HL-60 (cell line): ENCODE measurements at regions not wholly inside any gene's neighbourhood (a gene's known extent, or its start where the extent isn't known, plus 50 kb on each side); places are given as distances from the start of the nearest gene placed in this dataset.

Experiments
- GABPA ChIP-seq: IDR thresholded peaks from 2 replicates; pipeline ENCODE4 v1.6.1; 2012; ENCODE audit warnings: low read depth
- POLR2AphosphoS5 ChIP-seq: IDR thresholded peaks from 2 replicates; pipeline ENCODE4 v1.6.1; 2012; ENCODE audit warnings: low read depth
- SPI1 ChIP-seq: IDR thresholded peaks from 2 replicates; pipeline ENCODE4 v1.6.1; 2012; ENCODE audit warnings: low read depth, mild to moderate bottlenecking, borderline replicate concordance
- TF ChIP-seq, protein P1 (sequence below): IDR thresholded peaks from one replicate; pipeline ENCODE4 v1.5.1; 2011; ENCODE audit warnings: low read length, control low read depth, inconsistent platforms; ENCODE audit not compliant: insufficient read depth
- TF ChIP-seq, protein P2 (sequence below): IDR thresholded peaks from 2 replicates; pipeline ENCODE4 v1.6.1; 2012; ENCODE audit warnings: low read depth; ENCODE audit not compliant: insufficient replicate concordance

DNA sequence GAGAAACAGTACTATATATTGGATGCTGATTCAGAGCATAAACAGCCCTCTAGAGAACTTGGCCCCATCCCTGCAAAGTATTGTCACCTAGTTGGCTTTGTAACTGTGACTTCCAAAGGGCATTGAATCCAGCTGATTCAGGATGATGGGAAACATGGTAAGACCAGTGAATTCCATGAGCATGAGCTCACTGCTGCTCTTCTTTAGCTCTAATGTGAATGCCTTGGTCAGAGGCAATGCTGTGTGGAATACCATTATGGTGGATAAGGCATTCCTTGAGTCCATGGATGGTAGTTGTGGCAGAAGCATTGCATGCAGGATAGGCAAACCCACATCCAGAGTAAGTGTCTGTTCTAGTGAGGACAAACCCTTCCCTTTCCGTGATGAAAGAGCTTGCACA is 365.6 kb upstream of the EDA2R start:
- TF ChIP-seq, protein P1, sequence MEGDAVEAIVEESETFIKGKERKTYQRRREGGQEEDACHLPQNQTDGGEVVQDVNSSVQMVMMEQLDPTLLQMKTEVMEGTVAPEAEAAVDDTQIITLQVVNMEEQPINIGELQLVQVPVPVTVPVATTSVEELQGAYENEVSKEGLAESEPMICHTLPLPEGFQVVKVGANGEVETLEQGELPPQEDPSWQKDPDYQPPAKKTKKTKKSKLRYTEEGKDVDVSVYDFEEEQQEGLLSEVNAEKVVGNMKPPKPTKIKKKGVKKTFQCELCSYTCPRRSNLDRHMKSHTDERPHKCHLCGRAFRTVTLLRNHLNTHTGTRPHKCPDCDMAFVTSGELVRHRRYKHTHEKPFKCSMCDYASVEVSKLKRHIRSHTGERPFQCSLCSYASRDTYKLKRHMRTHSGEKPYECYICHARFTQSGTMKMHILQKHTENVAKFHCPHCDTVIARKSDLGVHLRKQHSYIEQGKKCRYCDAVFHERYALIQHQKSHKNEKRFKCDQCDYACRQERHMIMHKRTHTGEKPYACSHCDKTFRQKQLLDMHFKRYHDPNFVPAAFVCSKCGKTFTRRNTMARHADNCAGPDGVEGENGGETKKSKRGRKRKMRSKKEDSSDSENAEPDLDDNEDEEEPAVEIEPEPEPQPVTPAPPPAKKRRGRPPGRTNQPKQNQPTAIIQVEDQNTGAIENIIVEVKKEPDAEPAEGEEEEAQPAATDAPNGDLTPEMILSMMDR = no peak
- TF ChIP-seq, protein P2, sequence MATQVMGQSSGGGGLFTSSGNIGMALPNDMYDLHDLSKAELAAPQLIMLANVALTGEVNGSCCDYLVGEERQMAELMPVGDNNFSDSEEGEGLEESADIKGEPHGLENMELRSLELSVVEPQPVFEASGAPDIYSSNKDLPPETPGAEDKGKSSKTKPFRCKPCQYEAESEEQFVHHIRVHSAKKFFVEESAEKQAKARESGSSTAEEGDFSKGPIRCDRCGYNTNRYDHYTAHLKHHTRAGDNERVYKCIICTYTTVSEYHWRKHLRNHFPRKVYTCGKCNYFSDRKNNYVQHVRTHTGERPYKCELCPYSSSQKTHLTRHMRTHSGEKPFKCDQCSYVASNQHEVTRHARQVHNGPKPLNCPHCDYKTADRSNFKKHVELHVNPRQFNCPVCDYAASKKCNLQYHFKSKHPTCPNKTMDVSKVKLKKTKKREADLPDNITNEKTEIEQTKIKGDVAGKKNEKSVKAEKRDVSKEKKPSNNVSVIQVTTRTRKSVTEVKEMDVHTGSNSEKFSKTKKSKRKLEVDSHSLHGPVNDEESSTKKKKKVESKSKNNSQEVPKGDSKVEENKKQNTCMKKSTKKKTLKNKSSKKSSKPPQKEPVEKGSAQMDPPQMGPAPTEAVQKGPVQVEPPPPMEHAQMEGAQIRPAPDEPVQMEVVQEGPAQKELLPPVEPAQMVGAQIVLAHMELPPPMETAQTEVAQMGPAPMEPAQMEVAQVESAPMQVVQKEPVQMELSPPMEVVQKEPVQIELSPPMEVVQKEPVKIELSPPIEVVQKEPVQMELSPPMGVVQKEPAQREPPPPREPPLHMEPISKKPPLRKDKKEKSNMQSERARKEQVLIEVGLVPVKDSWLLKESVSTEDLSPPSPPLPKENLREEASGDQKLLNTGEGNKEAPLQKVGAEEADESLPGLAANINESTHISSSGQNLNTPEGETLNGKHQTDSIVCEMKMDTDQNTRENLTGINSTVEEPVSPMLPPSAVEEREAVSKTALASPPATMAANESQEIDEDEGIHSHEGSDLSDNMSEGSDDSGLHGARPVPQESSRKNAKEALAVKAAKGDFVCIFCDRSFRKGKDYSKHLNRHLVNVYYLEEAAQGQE = no peak
- TF ChIP-seq POLR2AphosphoS5 (no peak), GABPA (no peak), SPI1 (no peak)
